ENCODE measurements at regions not wholly inside any gene's neighbourhood (a gene's known extent, or its start where the extent isn't known, plus 50 kb on each side); places are given as distances from the start of the nearest gene placed in this dataset.

DNA sequence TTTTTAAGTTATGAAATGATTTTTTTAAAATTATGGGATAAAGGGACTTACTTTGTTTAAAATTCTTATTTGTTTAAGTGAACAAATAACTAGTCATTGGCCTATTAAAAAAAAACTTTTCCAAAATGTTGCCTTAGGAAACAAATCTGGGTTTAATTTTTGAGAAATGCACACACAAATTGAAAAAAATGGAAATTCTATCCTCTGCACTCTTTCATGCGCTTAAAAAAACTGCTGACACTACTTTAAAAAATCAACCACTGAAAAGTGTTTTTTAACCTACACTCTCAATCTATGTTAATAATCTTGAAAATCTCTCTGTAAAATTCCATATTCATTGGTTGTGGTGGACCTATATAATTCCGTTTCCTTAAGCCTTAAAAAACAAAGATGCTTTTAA is 163.4 kb upstream of the DAB2 start:
- DNase-seq, result no peak

- DNase-seq, result no peak
These were observed 162.9 kb upstream of the DAB2 start for GRCh38 chr5:39587675-39588074.

DNA sequence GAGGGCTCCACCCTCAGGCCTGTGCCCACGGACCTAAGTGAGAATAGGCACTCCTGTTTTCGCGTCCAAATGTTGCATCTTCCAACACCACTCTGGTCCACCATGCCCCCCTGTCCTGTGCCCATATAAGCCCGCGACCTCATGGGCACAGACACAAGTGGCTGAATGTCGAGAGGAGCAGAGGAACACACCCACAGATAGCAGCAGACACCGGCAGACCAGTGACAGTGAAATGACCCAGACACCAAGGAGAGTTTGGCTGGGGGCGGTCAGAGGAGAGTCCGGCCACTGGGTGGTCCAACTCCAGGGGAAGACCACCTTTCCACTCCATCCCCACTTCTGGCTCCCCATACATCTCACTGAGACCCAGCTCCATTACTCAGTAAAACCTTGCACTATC is 161.4 kb upstream of the DAB2 start:
- no peak for DNase-seq

DNA sequence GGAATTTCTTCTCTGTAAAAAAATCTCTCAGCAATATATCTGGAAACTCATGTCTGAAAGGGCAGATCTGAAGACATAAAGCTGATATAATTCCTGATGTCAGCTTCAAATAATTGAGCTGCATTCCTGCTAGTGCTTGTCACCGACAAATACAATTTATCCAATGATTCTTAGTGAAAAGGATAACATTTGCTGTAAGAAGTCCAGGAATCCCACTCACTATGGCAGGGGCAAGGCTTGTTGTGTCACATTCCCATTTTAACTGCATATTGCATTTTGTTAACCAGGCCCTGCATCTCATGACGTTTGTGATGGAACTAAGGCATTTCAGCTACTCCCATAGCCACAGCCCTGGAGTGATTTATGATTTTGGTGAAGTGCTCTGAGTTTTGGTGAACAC is 160.1 kb upstream of the DAB2 start:
- no peak for DNase-seq

DNA sequence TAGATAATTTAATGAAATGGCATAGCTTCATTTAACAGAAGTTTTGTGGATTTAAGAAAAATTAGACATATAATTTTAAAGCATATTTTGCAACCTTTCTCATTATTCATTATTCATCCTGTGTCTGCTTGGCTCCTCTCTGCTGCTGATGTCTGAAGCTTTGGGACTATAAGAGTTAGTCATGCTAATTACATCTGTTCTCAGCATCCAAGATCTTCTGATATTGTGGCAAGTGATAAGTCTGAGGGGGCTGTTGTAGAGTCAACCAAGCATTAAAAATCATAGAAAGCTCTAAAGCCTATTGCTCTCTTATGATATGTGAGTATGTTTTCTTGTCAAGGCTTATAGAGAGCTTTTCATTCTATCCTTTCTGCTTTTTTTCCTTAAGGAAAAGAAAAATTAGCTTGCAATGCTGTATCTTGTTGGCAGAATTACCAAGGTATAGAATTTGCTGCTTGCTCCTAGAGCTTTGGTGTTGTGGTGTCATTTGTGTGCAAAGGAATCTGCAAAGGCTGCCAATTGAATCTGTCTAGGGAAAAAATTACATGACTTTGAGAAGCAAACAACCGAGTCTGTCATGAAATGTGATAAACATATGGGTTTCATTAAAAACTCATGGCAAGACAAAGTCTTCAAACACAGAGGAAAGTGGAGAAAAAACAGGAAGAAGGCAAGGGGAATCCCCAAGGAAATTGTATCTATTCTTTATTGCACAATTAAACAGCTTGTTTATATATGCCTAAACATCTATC is 156.1 kb upstream of the DAB2 start:
- no peak for DNase-seq

GRCh38 chr5:39579750-39580149 is 155.0 kb upstream of the DAB2 start:
- no peak for DNase-seq

GRCh38 chr5:39578887-39579497 is 154.2 kb upstream of the DAB2 start:
- DNase-seq, result peak in 1 of 5 experiments; percentile 31

DNA sequence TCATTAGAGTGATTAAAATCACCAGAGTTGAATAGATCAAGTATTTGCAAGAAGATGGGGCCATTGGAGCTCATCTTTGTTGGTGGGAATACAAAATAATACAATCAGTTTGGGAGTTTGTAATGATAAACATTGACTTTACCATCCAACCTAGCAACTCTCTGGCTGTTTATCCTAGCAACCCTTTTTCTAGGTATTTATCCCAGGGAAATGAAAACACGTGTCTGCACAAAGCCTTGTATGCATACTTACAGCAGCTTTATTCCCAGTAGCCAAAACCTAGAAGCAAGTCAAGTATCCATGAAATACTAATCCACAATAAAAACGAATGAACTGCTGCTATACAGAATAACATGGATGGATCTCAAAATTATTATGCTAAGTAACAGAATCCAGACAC is 152.7 kb upstream of the DAB2 start:
- DNase-seq, result no peak

DNA sequence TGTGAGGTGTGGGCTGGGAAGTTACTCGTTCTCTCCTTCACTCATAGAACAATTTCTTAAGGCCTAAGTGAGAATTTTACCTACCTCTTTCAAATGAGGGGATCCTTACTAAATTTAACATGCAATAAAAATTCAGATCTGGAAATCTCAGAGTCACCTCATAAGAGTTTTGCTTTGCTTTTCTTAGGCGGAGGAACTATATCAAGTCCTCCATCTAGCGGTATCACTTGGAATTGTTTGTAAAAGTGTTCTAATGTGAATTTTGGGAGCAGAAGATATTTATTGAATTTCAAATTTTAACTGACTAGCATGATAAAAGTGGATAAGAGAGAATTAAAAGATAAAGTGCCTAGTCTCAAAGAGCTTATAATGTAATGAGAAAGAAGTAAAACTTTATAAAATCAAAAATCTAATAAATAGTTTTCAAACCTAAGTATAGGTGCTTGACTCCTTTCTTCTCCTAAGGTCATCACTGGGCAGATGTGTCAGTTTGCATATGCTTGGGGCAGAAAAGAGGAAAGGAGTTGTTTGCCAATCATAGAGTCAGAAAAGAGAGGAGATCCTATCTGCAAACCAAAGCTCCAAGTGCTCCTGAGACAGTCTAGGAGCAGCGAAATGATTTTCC is 145.7 kb upstream of the DAB2 start:
- peak in 1 of 5 experiments; percentile 35 for DNase-seq

DNA sequence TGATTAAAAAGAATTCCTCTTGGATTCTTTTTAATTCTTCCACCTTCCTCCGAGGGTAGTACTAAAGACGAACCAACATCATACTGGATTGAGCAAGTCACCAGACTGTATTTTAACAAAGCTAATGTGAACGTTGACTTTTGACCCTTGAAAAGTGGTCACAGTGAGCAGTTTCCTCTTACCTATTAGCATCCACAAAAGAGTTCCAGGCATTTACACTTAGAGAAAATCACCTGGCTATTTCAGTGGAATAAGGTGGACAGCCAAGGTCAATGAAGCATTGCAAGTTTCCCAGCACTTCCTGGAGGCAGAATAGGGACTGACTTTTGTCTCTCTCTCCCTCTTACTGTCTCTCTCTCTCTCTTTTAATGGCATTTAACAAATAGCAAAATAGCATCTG is 145.1 kb upstream of the DAB2 start:
- no peak for DNase-seq

DNA sequence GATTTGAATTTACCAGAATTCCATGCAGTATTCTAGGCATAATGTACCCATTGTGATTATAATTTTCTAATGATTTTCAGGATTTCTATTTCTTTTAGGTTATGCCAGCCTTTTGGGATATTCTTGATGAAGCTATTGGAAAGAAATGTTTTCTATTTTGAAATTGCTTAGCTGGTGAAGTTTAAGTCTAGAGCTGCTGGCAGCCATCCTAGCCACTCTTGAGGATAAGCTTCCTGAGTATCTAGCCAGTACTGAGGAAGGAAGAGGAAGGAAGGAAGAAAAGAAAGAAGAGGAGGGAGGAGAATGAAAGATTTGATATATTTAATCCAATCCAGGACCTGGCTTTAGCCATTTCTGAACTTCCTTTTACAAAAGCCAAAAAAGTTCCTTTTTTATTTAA is 142.1 kb upstream of the DAB2 start:
- DNase-seq, result no peak

DNA sequence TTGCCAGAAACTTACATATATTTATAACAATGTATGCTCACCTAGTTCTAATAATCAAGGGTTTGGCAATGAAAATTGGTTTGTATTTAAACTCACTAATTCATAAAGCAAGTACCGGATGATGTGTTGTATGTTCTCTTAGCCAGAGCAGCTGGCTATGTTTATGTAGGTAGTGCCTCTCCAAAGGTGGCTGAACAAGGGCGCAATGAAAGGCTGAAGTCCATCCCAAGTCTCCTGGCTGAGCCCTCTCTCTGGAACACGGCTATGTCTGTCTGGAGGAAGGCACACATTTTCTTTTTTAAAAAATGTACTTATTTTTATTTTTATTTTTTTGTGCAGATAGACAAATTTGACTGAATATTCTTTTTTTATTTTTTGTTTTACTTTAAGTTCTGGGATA is 141.2 kb upstream of the DAB2 start:
- no peak for DNase-seq

- no peak for DNase-seq
These were observed 136.6 kb upstream of the DAB2 start for GRCh38 chr5:39561421-39561820.

DNA sequence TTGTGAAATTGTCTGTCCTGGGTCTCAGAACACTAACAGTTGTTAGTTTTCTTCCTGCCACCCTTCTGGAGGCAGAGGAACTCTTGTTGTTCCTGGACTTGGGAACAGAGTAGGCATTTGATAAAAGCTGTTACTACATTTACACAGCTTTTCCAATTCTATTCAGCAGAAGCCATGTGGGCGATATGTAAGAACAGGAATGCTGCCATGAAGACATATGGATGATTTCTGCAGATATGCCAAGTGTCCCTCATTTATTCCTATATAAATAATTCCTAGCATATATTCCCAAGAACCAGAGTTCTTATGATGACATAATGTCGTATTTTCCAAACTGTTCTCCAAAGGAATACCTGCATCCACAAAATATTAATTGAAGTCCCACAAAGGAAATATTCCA is 135.9 kb upstream of the DAB2 start:
- no peak for DNase-seq

DNA sequence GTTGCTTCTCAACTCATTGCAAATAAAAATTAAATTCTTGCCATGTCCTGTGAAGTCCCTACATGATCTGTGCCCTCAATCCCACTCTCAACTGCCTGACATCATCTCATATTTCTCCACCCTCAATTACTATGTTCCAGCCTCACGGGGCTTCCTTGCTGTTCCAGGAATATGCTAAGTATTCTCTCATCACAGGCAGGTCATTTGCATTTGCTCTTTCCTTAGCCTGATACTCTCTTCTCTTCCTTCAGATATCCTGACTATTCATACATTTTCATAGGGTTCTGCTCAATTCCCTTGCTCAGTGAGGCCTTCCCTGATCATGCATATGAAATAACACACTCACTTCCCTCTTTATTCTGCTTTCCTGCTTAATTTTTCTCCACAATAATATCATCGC is 135.1 kb upstream of the DAB2 start:
- no peak for DNase-seq

DNA sequence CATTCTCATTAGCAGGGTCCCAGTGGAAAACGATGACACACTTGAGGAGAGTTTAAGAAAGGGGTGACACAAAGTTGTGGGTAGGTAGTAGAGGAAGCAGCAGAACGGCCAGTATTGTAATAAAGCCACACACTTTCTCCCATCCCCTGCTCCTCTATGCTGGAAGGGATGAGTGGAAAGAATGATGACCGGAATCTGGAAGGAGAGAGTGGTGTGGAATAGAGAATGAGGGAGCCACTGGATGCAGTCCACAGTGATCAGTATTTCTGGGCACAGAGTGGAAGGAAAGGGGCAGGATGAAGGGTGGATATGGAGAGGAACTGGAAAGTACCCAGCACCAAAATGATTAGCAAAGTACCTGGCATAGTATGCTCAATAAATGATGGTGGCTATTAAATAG is 133.8 kb upstream of the DAB2 start:
- DNase-seq, result no peak

GRCh38 chr5:39555788-39556187 is 131.0 kb upstream of the DAB2 start:
- no peak for DNase-seq

DNA sequence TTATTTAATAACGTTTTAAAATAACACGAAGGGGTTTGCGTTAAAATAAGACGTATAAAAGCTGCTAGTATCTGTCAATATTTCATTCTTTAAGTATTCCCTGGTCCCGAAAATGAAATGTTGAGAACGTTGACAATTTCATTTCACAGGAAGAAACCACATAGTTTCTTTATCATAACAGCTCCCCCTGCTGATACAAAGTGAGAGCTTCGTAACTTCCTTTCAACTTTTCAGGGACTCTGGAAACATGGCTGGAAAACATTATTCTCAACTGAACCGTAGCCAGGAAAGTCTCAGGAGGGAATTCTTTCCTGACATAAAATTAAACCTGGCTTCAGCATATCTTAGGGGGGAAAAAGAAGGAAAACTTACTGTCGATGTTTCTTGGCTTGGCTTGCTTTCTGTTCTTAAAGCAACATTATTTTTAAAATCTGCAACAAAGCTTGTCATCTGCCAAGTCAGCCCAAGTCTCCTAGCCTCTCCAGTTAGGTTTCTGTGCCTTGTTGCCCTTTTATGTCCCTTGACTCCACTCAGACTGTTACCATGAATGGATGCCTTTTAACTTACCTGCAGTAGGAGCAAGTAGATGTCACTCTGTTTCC is 122.9 kb upstream of the DAB2 start:
- peak in 1 of 5 experiments; percentile 33 for DNase-seq

GRCh38 chr5:39544941-39545340 is 120.2 kb upstream of the DAB2 start:
- no peak for DNase-seq

DNA sequence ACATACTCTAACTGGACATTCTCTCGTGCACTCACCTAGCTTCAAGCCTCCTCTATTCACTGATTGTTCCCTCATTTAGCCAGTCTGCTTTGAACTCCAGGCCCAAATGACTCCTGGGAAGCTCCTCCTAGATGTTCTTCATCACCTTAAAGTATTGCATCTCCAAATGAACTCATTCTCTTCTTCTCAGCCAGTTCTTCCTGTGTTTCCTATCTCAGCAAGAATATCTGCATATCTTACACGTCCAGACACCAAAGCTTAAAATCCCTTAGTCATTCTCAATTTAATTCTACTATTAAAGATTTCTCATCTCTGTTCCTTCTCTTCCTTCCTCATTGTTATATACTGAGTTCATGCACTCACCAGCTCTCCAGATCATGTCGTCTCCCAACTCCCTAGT is 118.6 kb upstream of the DAB2 start:
- no peak for DNase-seq

DNA sequence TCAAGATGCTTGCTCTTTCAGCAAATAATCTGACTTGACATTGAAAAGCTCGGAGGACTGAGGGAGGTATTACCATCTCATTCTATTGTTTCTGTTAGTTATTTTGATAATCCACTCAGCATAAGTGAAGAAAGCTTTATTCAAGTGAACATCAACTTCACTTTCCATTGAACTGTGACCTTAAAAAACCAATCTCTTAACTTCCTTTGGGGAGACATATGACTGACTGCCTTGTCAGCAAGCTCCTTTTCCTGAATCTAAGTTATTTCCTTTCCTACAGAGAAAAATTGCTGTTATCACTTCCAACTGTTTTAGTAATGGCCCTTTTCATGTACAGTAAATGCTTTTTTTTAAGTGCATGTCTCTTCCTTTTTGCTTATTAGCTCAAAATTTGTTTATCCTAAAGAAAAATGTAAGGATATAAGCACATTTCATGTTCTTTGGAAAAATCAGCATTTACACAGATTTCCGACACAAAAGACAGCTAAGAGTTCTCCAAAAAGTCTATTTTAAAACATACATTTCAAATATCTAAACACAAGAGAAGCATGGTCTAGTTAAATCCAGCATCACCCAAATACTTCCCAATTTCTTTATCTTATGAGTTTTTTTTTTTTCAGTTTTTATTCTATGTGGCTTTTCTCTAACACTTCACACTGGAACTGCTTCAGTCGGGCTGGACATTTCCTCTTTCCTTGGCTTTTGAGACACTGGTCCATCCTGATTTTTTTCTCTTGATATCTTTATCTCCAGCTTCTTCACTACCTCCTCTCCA is 117.9 kb upstream of the DAB2 start:
- DNase-seq, result no peak

DNA sequence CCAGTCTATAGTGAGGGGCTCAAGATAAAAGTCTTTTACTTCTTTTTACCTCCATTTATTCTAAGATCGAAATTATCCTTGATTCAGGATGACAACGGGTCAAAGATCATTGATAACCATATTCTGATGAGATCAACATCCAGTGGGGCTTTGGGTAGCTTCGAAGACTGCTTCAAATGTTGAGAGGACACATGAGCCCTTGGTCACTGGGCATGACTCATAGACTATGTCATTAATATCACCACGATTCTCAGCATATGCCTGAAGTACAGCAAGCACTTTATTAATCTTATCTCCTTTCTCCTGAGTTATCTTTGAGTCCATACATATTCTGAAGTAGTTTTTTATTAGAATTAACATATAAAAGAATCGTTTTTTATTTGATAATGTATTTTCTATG is 117.1 kb upstream of the DAB2 start:
- DNase-seq, result no peak

DNA sequence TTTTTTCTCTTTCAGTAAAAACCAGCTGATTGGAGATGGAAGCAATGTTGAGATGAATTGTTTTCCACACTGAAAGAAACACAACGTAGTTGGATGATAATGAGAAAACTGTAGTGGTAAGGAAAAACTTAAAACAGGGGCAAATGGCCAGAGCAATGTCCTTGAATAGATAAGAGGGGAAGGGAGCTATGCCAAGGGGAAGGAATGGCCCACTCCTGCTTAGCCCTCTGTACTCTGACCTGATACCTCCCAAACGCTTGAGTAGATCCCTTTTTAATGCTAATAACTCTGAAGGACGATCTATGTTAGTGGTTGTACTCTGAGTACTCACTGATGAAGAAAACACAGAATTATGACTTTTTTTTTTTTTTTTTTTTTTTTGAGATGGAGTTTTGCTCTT is 114.7 kb upstream of the DAB2 start:
- no peak for DNase-seq
